ENCODE measurements at regions not wholly inside any gene's neighbourhood (a gene's known extent, or its start where the extent isn't known, plus 50 kb on each side); places are given as distances from the start of the nearest gene placed in this dataset.

- no peak for DNase-seq (ENCODE audit: extremely low spot score, unreplicated experiment)
- no peaks in the 10 kb centered on the region for H3K36me3 Mint-ChIP-seq
- no peaks in the 10 kb centered on the region for H3K9me3 Mint-ChIP-seq
- H3K4me3 Mint-ChIP-seq: no peak overlapping the region
- no peak for TF ChIP-seq CTCF (conservative IDR thresholded peaks at IDR 0.05)
- H3K27ac Mint-ChIP-seq: no peak overlapping the region
- peaks cover 9% of the 10 kb centered on the region for H3K27me3 Mint-ChIP-seq
- H3K4me1 Mint-ChIP-seq (ENCODE audit: unreplicated experiment): peaks cover 5% of the 10 kb centered on the region
Measured at GRCh38 chr16:50932348-50932935, 190.6 kb downstream of the CYLD start.

GRCh38 chr16:50928065-50928464 lies 186.2 kb downstream of the CYLD start:
- Mint-ChIP-seq H3K27ac (no peak overlapping the region), H3K4me3 (no peak overlapping the region), H3K4me1 (ENCODE audit: unreplicated experiment) (no peaks in the 10 kb centered on the region), H3K9me3 (no peaks in the 10 kb centered on the region), H3K36me3 (no peaks in the 10 kb centered on the region), H3K27me3 (peaks cover 29% of the 10 kb centered on the region)
- DNase-seq (ENCODE audit: extremely low spot score, unreplicated experiment): no peak
- no peak for TF ChIP-seq CTCF (conservative IDR thresholded peaks at IDR 0.05)

GRCh38 chr16:50925758-50926357 lies 184.0 kb downstream of the CYLD start:
- H3K9me3 Mint-ChIP-seq: no peaks in the 10 kb centered on the region
- TF ChIP-seq CTCF (conservative IDR thresholded peaks at IDR 0.05): no peak
- H3K27ac Mint-ChIP-seq: no peak overlapping the region
- no peaks in the 10 kb centered on the region for H3K36me3 Mint-ChIP-seq
- DNase-seq (ENCODE audit: extremely low spot score, unreplicated experiment): no peak
- H3K27me3 Mint-ChIP-seq: peaks cover 32% of the 10 kb centered on the region
- H3K4me3 Mint-ChIP-seq: no peak overlapping the region
- H3K4me1 Mint-ChIP-seq (ENCODE audit: unreplicated experiment): no peaks in the 10 kb centered on the region

- no peaks in the 10 kb centered on the region for H3K4me1 Mint-ChIP-seq (ENCODE audit: unreplicated experiment)
- no peak for DNase-seq (ENCODE audit: extremely low spot score, unreplicated experiment)
- no peaks in the 10 kb centered on the region for H3K36me3 Mint-ChIP-seq
- H3K27me3 Mint-ChIP-seq: peaks cover 36% of the 10 kb centered on the region
- no peak overlapping the region for H3K27ac Mint-ChIP-seq
- H3K4me3 Mint-ChIP-seq: no peak overlapping the region
- no peak for TF ChIP-seq CTCF (conservative IDR thresholded peaks at IDR 0.05)
- no peaks in the 10 kb centered on the region for H3K9me3 Mint-ChIP-seq
Measured at GRCh38 chr16:50924759-50925545, 183.1 kb downstream of the CYLD start.

GRCh38 chr16:50917950-50918703 lies 176.2 kb downstream of the CYLD start:
- Mint-ChIP-seq H3K27ac (no peak overlapping the region), H3K27me3 (peaks cover 31% of the 10 kb centered on the region), H3K36me3 (no peaks in the 10 kb centered on the region), H3K4me1 (ENCODE audit: unreplicated experiment) (no peaks in the 10 kb centered on the region), H3K4me3 (no peak overlapping the region), H3K9me3 (no peaks in the 10 kb centered on the region)
- DNase-seq (ENCODE audit: extremely low spot score, unreplicated experiment): no peak
- no peak for TF ChIP-seq CTCF (conservative IDR thresholded peaks at IDR 0.05)

Data from type B pancreatic cell (in vitro differentiated cells).